Esophagus (tissue), 2 donors: ENCODE measurements at regions not wholly inside any gene's neighbourhood (a gene's known extent, or its start where the extent isn't known, plus 50 kb on each side); places are given as distances from the start of the nearest gene placed in this dataset.

ENCODE experiments used
- H3K27ac ChIP-seq, 2 donors: one replicate each; pipeline ENCODE4 v1.5.1; 2013; ENCODE audit warnings: low read depth in 2 of 2, mild to moderate bottlenecking in 2 of 2, inconsistent platforms in 1 of 2, low read length in 1 of 2, moderate library complexity in 1 of 2
- H3K27me3 ChIP-seq, 2 donors: one replicate each; pipeline ENCODE4 v1.6.1; 2013; ENCODE audit warnings: low read length in 2 of 2, control low read depth in 1 of 2, mild to moderate bottlenecking in 1 of 2; ENCODE audit not compliant: insufficient read depth in 2 of 2, control insufficient read depth in 1 of 2
- H3K36me3 ChIP-seq, 2 donors: one replicate each; pipeline ENCODE4 v1.6.1; 2013; ENCODE audit warnings: low read length in 1 of 2; ENCODE audit not compliant: control insufficient read depth in 2 of 2, insufficient read depth in 2 of 2
- H3K4me1 ChIP-seq, 2 donors: one replicate each; pipeline ENCODE4 v1.6.1; 2013; ENCODE audit warnings: low read length in 1 of 2; ENCODE audit not compliant: control insufficient read depth in 2 of 2, insufficient read depth in 2 of 2
- H3K4me3 ChIP-seq, 2 donors: one replicate each; pipeline ENCODE4 v1.5.1; 2013; ENCODE audit warnings: low read length in 2 of 2, mild to moderate bottlenecking in 2 of 2, low read depth in 1 of 2, moderate library complexity in 1 of 2
- H3K9me3 ChIP-seq, 2 donors: one replicate each; pipeline ENCODE4 v1.6.1; 2013; ENCODE audit warnings: mild to moderate bottlenecking in 2 of 2, low read depth in 1 of 2, low read length in 1 of 2, moderate library complexity in 1 of 2; ENCODE audit not compliant: control insufficient read depth in 2 of 2, insufficient read depth in 1 of 2
- WGBS, 2 donors: extraction: QIAGEN DNeasy Blood & Tissue Kit; methylation state at CpG; one replicate each; pipeline ENCODE4 v1.1.7; 2013; 5-methylcytosine and 5-hydroxymethylcytosine counted together
- donor health status: healthy with polysubstance abuse.
- donor health status: Bipolar disorder and iron deficiency.

DNA sequence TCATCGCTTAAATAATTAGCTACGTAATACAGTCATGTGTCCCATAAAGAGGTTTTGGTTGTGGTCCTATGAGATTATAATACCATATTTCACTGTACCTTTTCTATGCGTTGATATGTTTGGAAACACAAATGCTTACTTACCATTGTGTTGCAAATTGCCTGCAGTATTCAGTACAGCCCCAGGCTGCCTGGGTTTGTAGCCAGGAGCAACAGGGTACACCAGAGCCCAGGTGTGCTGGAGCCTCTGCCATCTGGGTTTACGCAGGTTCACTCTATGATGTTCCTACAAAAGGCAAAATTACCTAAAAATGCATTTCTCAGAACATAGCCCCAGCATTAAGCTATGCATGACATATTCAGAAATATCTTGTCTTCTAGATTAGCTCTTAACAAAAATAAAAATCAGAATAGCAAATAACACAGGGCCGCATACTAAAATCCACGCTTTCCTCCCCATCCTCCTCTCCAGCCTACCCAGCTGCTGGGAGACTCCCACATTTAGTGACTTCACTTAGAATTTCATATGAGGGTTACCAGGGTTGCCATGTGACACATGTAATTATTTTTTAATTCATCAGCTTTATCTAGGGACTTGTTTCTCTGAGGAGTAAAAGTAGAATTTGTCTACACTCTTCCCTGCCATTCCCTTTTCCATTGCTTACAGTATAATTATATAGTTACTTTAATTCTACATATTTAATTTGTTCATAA, 559.0 kb upstream of the ADARB2 start:
- H3K27ac ChIP-seq: no peak overlapping the region
- H3K36me3 ChIP-seq: no peaks in the 10 kb centered on the region
- WGBS, 2 donors: 87 to 90% methylated on average over 6 of the region's 6 CpGs
- no peaks in the 10 kb centered on the region for H3K4me1 ChIP-seq
- no peaks in the 10 kb centered on the region for H3K9me3 ChIP-seq
- no peak overlapping the region for H3K4me3 ChIP-seq
- no peaks in the 10 kb centered on the region for H3K27me3 ChIP-seq

DNA sequence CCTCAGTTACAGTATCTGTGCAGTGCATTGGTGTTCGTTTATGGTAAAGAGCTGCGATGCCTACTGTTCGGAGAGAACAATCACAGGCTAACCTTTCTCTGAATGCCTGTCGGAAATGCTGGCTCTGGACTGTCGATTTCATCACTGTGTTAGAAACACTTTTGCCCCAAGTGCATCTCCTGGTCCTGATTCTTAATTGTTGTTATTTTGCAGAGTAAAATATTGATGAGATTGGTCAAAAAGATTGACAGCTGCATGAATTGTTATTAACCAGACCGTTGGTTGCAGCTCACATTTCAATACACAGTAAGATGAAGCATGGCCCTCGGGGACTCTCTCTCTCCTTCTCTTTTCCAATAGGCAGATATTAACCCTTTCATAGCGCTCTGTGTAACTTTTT, 557.4 kb upstream of the ADARB2 start:
- Histone ChIP-seq H3K36me3 (no peaks in the 10 kb centered on the region), H3K4me1 (no peaks in the 10 kb centered on the region), H3K27ac (no peak overlapping the region), H3K4me3 (no peak overlapping the region), H3K27me3 (no peaks in the 10 kb centered on the region), H3K9me3 (no peaks in the 10 kb centered on the region)
- WGBS, 2 donors: 54 to 56% methylated on average over 8 of the region's 8 CpGs

DNA sequence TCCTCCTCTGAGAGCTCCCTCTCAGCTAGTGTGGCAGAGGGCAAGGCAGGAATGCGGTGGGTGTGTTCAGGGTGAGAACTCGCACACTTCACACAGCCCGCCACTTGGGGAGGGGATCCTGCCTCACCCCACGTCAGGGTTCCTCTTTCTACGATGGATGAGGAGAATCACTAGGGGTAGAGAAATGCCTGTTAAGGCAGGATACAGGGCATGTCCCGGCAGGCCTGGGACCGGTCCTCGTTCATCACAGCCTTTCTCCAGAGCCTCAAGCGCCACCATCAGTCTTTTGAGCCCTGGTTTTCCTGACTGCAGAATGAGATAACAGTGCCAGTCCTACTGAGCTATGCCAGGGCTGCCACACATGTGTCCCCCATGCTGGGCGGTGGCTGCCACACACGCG, 546.7 kb upstream of the ADARB2 start:
- Histone ChIP-seq H3K27ac (no peak overlapping the region), H3K4me1 (no peaks in the 10 kb centered on the region), H3K4me3 (no peak overlapping the region), H3K9me3 (no peaks in the 10 kb centered on the region), H3K27me3 (no peaks in the 10 kb centered on the region), H3K36me3 (no peaks in the 10 kb centered on the region)
- WGBS, 2 donors: 51 to 52% methylated on average over 10 to 12 of the region's 12 CpGs

DNA sequence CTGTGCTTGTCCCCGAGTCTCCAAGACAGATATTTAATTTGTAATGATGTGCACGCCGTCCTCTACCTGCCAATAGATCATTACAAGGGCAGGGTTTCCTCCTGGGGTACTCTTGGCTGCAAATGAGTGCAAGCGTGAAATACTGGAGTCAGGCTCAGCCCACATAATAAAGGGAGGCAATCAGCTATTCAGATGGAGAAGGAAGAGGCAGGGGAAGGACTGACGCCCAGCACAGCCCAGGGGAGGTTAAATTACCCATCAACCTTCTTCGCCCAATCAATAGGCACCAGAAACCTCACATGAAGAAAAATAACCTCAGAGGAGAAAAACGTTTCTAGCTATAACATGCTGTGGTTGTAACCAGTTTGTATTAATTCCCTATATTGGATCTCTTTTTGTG, 544.9 kb upstream of the ADARB2 start:
- no peak overlapping the region for H3K27ac ChIP-seq
- H3K4me3 ChIP-seq: no peak overlapping the region
- H3K4me1 ChIP-seq: no peaks in the 10 kb centered on the region
- no peaks in the 10 kb centered on the region for H3K9me3 ChIP-seq
- H3K27me3 ChIP-seq: no peaks in the 10 kb centered on the region
- WGBS, 2 donors: 62 to 68% methylated on average over 7 of the region's 7 CpGs
- no peaks in the 10 kb centered on the region for H3K36me3 ChIP-seq

DNA sequence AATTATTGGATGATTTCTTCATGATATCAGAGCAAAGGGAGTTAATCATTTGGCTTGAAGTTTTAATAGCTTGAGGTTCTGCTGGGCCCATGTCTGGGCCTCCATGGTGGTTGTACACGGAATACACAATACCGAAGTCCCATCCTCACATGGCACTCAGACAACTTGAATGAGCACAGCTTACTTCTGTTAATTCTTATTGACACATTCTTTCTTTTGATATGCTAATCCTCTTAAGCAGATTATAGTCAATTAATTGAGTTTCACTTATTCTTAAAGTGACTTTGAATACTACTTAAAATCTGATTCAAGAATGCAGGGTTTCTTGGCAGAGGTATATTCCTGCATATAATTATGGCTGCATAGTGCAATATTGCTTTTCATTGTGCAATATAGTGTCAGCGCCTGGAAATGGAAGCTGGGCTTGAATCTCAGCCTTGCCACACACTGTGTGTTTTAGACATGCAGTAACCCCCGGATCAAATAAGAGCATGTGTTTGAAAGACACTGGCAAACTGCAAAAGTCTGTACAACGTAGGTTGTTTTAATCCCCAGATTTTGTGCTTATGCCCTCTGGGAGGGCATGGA, 543.5 kb upstream of the ADARB2 start:
- WGBS, 2 donors: 78 to 84% methylated on average over 5 of the region's 5 CpGs
- Histone ChIP-seq H3K36me3 (no peaks in the 10 kb centered on the region), H3K4me3 (no peak overlapping the region), H3K4me1 (no peaks in the 10 kb centered on the region), H3K27me3 (no peaks in the 10 kb centered on the region), H3K9me3 (no peaks in the 10 kb centered on the region), H3K27ac (no peak overlapping the region)

DNA sequence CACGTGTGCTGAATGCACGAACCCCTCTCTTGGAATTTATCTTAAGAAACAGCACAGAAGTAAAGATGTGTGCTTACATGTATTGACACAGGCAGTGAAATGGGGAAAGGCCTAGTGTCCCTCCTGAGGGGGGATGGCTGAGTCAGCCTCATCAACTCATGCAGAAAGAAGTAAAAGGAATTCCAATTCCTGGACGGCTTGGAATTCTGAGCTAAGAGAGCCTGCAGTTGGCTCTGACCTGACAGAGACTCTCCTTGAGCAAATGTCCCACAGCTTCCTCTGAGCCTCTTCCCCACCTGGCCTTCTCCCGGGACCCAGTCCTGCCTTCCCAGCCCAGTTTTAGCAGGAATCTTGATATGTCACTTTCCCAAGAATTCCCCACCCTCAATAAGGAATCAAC, 542.4 kb upstream of the ADARB2 start:
- H3K27me3 ChIP-seq: no peaks in the 10 kb centered on the region
- H3K4me1 ChIP-seq: no peaks in the 10 kb centered on the region
- no peaks in the 10 kb centered on the region for H3K36me3 ChIP-seq
- H3K9me3 ChIP-seq: no peaks in the 10 kb centered on the region
- H3K27ac ChIP-seq: no peak overlapping the region
- WGBS, 2 donors: 52 to 53% methylated on average over 4 of the region's 4 CpGs
- no peak overlapping the region for H3K4me3 ChIP-seq

DNA sequence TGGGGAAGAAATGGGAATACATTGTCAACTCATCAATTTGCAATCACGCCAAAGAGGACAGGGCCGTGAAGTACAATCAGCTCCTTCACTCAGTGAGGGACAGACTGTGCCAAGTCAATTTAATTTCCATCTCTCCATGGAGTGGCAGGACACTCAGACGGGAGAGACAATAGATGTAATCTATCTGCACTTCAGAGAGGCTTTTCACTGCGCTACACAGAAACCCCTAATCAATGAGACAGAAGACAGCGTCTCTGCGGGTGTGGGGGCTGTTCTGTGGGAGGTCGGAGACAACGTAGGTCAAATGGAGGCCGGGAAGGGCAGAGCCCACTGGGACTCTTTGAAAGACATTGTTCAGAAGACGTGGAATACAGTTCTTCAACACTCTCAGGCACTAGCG, 541.0 kb upstream of the ADARB2 start:
- Histone ChIP-seq H3K4me1 (no peaks in the 10 kb centered on the region), H3K27me3 (no peaks in the 10 kb centered on the region), H3K27ac (no peak overlapping the region), H3K4me3 (no peak overlapping the region), H3K9me3 (no peaks in the 10 kb centered on the region), H3K36me3 (no peaks in the 10 kb centered on the region)
- 67 to 68% methylated on average over 11 of the region's 11 CpGs for WGBS, 2 donors

DNA sequence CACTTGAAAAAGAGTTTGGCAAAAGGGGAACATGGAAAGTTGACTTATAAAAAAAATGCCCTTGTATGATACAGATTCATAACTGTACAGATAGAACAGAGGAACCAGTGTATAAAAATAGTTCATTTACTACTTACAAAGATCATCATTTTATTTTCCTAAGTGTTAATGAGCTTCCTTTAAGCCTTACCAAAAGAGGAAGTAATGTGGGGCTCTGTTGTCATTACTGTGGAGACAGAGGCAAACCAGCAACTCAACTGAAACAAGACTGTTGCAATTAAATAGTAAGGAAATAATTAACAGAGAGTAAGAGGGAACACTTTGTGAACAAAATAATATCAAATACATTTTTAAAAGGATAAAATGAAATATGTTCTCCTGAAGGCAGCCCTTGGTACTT, 526.2 kb upstream of the ADARB2 start:
- Histone ChIP-seq H3K36me3 (no peaks in the 10 kb centered on the region), H3K4me3 (no peak overlapping the region), H3K27ac (no peak overlapping the region), H3K9me3 (peaks cover 4 to 7% of the 10 kb centered on the region in 2 donors), H3K4me1 (no peaks in the 10 kb centered on the region), H3K27me3 (no peaks in the 10 kb centered on the region)

DNA sequence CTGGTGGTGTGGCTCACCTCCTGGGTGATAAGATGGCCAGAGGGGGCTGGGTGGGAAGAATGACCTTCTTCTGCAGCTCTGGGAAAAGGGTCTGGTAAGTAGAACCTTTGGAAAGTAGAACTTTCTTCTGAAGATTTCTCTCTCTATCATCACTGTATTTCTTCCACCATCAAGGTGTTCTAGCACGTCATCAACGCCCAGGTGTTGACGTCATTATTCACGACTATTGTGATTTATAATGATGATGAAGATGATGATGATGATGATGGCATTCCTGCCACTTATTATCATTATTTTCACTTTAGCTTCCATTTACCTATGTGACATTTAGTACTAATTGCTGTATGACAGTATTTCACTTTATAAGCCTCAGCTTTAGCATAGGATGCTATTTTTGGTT, 525.6 kb upstream of the ADARB2 start:
- no peak overlapping the region for H3K27ac ChIP-seq
- H3K36me3 ChIP-seq: no peaks in the 10 kb centered on the region
- H3K27me3 ChIP-seq: no peaks in the 10 kb centered on the region
- H3K9me3 ChIP-seq: peaks cover 4 to 7% of the 10 kb centered on the region in 2 donors
- no peak overlapping the region for H3K4me3 ChIP-seq
- 88 to 90% methylated on average over 4 of the region's 4 CpGs for WGBS, 2 donors
- H3K4me1 ChIP-seq: no peaks in the 10 kb centered on the region

DNA sequence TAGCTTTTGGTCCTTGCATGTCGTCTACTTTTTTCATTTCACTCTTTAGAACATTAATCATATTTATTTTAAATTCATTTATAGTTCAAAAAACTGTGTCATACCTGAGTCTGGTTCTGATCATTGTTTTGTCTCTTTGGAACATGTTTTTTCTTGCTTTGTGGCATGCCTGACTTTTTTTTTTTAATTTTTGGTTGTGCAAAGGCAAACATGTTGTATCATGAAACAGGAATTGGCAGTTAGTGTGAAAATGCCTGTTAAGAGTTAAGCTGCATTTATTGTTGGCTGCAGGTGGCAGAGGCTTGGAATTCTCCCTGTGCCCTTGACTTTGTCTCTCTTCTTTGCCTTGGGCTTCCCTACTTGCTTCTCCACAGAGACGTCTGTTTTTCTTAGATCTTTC, 525.0 kb upstream of the ADARB2 start:
- WGBS, 2 donors: 55% methylated on average over 2 of the region's 2 CpGs
- Histone ChIP-seq H3K9me3 (peaks cover 4 to 7% of the 10 kb centered on the region in 2 donors), H3K36me3 (no peaks in the 10 kb centered on the region), H3K27ac (no peak overlapping the region), H3K4me3 (no peak overlapping the region), H3K27me3 (no peaks in the 10 kb centered on the region), H3K4me1 (no peaks in the 10 kb centered on the region)
